Neural cell (in vitro differentiated cells): ENCODE measurements at regions not wholly inside any gene's neighbourhood (a gene's known extent, or its start where the extent isn't known, plus 50 kb on each side); places are given as distances from the start of the nearest gene placed in this dataset.

Source experiments
- H2AFZ ChIP-seq: fragments of 200-600, 300-800 bp; sonication (generic), shearing (Covaris generic); 2 replicates; pipeline ENCODE4 v1.6.0; 2014; ENCODE audit warnings: low read depth, mild to moderate bottlenecking, antibody characterized with exemption, low read length, moderate library complexity
- H3F3A ChIP-seq: fragments of 200-600 bp; shearing (Covaris generic); 2 replicates; pipeline ENCODE4 v1.6.1; 2016; ENCODE audit warnings: mild to moderate bottlenecking, moderate library complexity, mixed read lengths, antibody characterized with exemption, low read length; ENCODE audit not compliant: insufficient read depth, poor library complexity, severe bottlenecking
- H3K27ac ChIP-seq: fragments of 200-600, 300-800 bp; sonication (generic), shearing (Covaris generic); 2 replicates; pipeline ENCODE4 v1.5.1; 2014; ENCODE audit warnings: mild to moderate bottlenecking, low read length, moderate library complexity
- H3K27me3 ChIP-seq: fragments of 300-800, 200-600 bp; sonication (generic), shearing (Covaris generic); 2 replicates; pipeline ENCODE4 v1.6.0; 2014; ENCODE audit warnings: mild to moderate bottlenecking, low read depth, low read length, moderate library complexity; ENCODE audit not compliant: insufficient read depth
- H3K36me3 ChIP-seq: fragments of 300-800, 200-600 bp; sonication (generic), shearing (Covaris generic); 2 replicates; pipeline ENCODE4 v1.5.1; 2014; ENCODE audit warnings: mild to moderate bottlenecking, antibody characterized with exemption, low read length, moderate library complexity; ENCODE audit not compliant: insufficient read depth
- H3K4me2 ChIP-seq: fragments of 300-800, 200-600 bp; sonication (generic), shearing (Covaris generic); 2 replicates; pipeline ENCODE4 v1.6.0; 2014; ENCODE audit warnings: mild to moderate bottlenecking, low read length
- H3K4me3 ChIP-seq: fragments of 300-800, 200-600 bp; sonication (generic), shearing (Covaris generic); 2 replicates; pipeline ENCODE4 v1.5.1; 2014; ENCODE audit warnings: mild to moderate bottlenecking, low read length, moderate library complexity
- H3K79me2 ChIP-seq: fragments of 200-600 bp; shearing (Covaris generic); replicated peaks from 2 replicates; pipeline ENCODE4 v1.6.0; 2014; ENCODE audit warnings: mild to moderate bottlenecking, low read length, moderate library complexity; ENCODE audit not compliant: insufficient read depth
- H3K9ac ChIP-seq: fragments of 300-800, 200-600 bp; sonication (generic), shearing (Covaris generic); 2 replicates; pipeline ENCODE4 v1.6.1; 2016; ENCODE audit warnings: mild to moderate bottlenecking, low read length, mixed read lengths
- H3K9me2 ChIP-seq: fragments of 200-600 bp; shearing (Covaris generic); 2 replicates; pipeline ENCODE4 v1.6.1; 2016; ENCODE audit warnings: mild to moderate bottlenecking, low read length, mixed read lengths; ENCODE audit not compliant: insufficient read depth
- H3K9me3 ChIP-seq: fragments of 200-600, 300-800 bp; sonication (generic), shearing (Covaris generic); 2 replicates; pipeline ENCODE4 v1.6.1; 2016; ENCODE audit warnings: mild to moderate bottlenecking, mixed run types, low read length, moderate library complexity, mixed read lengths
- H4K20me1 ChIP-seq: fragments of 200-600 bp; shearing (Covaris generic); 2 replicates; pipeline ENCODE4 v1.6.1; 2016; ENCODE audit warnings: mild to moderate bottlenecking, mixed run types; ENCODE audit not compliant: insufficient read depth
- CTCF ChIP-seq: fragments of 450-650 bp; IDR thresholded peaks from 2 replicates; pipeline ENCODE4 v1.5.1; 2014; ENCODE audit warnings: antibody characterized with exemption, mild to moderate bottlenecking, moderate library complexity; ENCODE audit not compliant: poor library complexity, severe bottlenecking
- EP300 ChIP-seq: fragments of 450-650 bp; conservative IDR thresholded peaks from 2 replicates; pipeline ENCODE4 v1.6.1; 2014; ENCODE audit warnings: antibody characterized with exemption, mild to moderate bottlenecking, moderate library complexity; ENCODE audit not compliant: poor library complexity, severe bottlenecking
- EZH2 ChIP-seq: fragments of 200-600, 300-800 bp; shearing (Covaris generic), sonication (generic); IDR thresholded peaks from 2 replicates; pipeline ENCODE4 v1.6.1; 2014; ENCODE audit warnings: antibody characterized with exemption, low read length, borderline replicate concordance, mild to moderate bottlenecking; ENCODE audit not compliant: insufficient read depth, poor library complexity, severe bottlenecking
- MXI1 ChIP-seq: fragments of 450-650 bp; conservative IDR thresholded peaks from 2 replicates; pipeline ENCODE4 v1.6.1; 2014; ENCODE audit warnings: antibody characterized with exemption, mild to moderate bottlenecking; ENCODE audit not compliant: poor library complexity, severe bottlenecking
- POLR2AphosphoS5 ChIP-seq: IDR thresholded peaks from 2 replicates; pipeline ENCODE4 v1.6.1; 2012
- RAD21 ChIP-seq: fragments of 450-650 bp; conservative IDR thresholded peaks from 2 replicates; pipeline ENCODE4 v1.6.1; 2014; ENCODE audit warnings: antibody characterized with exemption, mild to moderate bottlenecking, moderate library complexity
- REST ChIP-seq: IDR thresholded peaks from 2 replicates; pipeline ENCODE4 v1.6.1; 2012; ENCODE audit warnings: borderline replicate concordance
- SMC3 ChIP-seq: fragments of 450-650 bp; conservative IDR thresholded peaks from 2 replicates; pipeline ENCODE4 v1.6.1; 2014; ENCODE audit warnings: antibody characterized with exemption, mild to moderate bottlenecking, moderate library complexity; ENCODE audit not compliant: poor library complexity
- TAF1 ChIP-seq: IDR thresholded peaks from 2 replicates; pipeline ENCODE4 v1.6.1; 2012; ENCODE audit warnings: low read depth

- H3K79me2 ChIP-seq: no peaks in the 10 kb centered on the region
- TF ChIP-seq CTCF: no peak
- TF ChIP-seq TAF1: no peak
- no peak for TF ChIP-seq EP300
- TF ChIP-seq REST: no peak
- no peak for TF ChIP-seq EZH2
- no peak for TF ChIP-seq MXI1
- no peak for TF ChIP-seq POLR2AphosphoS5
- no peak for TF ChIP-seq RAD21
- no peak for TF ChIP-seq SMC3
These were observed 438.1 kb upstream of the CCL2 start for GRCh38 chr17:33816842-33817617.

GRCh38 chr17:33819539-33819938 lies 435.5 kb upstream of the CCL2 start:
- TF ChIP-seq POLR2AphosphoS5 (no peak), TAF1 (no peak), REST (no peak), RAD21 (no peak), EZH2 (no peak), EP300 (no peak), SMC3 (no peak), CTCF (no peak), MXI1 (no peak)
- no peak overlapping the region for H3K4me2 ChIP-seq
- no peaks in the 10 kb centered on the region for H3K27me3 ChIP-seq
- H3F3A ChIP-seq: no peaks in the 10 kb centered on the region
- no peaks in the 10 kb centered on the region for H3K79me2 ChIP-seq
- H3K27ac ChIP-seq: no peak overlapping the region
- H4K20me1 ChIP-seq: no peaks in the 10 kb centered on the region
- H3K4me3 ChIP-seq: no peak overlapping the region
- H2AFZ ChIP-seq: no peak overlapping the region
- no peaks in the 10 kb centered on the region for H3K36me3 ChIP-seq
- no peaks in the 10 kb centered on the region for H3K9me2 ChIP-seq
- H3K9me3 ChIP-seq: no peaks in the 10 kb centered on the region
- H3K9ac ChIP-seq: no peak overlapping the region

More at GRCh38 chr17:33816842-33817617, 438.1 kb upstream of the CCL2 start:
- Histone ChIP-seq H3K4me2 (no peak overlapping the region), H2AFZ (no peak overlapping the region), H3K4me3 (no peak overlapping the region), H3K9ac (no peak overlapping the region), H3K9me2 (no peaks in the 10 kb centered on the region), H3K27me3 (no peaks in the 10 kb centered on the region), H3K9me3 (no peaks in the 10 kb centered on the region), H3F3A (no peaks in the 10 kb centered on the region), H3K36me3 (no peaks in the 10 kb centered on the region), H3K27ac (no peak overlapping the region), H4K20me1 (no peaks in the 10 kb centered on the region)
